ENCODE measurements at regions not wholly inside any gene's neighbourhood (a gene's known extent, or its start where the extent isn't known, plus 50 kb on each side); places are given as distances from the start of the nearest gene placed in this dataset.

DNA sequence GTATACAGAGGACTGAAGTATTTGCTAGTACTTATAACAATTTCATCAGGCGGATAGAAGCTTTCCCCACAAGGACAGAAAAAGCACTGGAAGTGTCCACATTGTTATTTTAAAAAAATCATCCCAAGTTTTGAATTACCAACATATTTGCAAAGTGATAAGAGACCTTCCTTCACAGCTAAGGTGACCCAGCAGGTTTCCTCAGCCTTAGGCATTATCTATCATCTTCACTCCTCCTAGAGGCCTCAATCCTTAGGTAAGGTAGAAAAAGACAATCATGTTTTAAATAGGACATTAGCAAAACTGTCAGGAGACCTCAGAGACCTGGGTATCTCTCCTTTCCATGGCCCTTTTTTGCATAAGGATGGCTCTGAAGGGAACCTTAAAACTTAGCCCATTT lies 72.5 kb upstream of the CHD6 start:
- no peaks in the 10 kb centered on the region for H3K79me2 ChIP-seq (ENCODE audit: insufficient read depth, low read length)
- ChIA-PET CTCF (ENCODE audit: low intra/inter-chr PET ratio, low total read pairs) (no interaction called here), POLR2A (no interaction called here)
- DNase-seq (ENCODE audit: low spot score) (no peak), ATAC-seq (no peak), FAIRE-seq (no peak)
- BruUV-seq (replicated peaks): no TSS peak
- no peaks in the 10 kb centered on the region for H4K20me1 ChIP-seq (ENCODE audit: insufficient read depth, low read length)
- H2AFZ ChIP-seq (ENCODE audit: low read length): no peak overlapping the region
- no peak overlapping the region for H3K4me3 ChIP-seq (replicated peaks in 1 of 3; ENCODE audit: insufficient read depth in 1 of 3, low read depth in 2 of 3, low read length in 3 of 3)
- H3K9ac ChIP-seq (ENCODE audit: insufficient read depth, low read depth, low read length): no peak overlapping the region
- H3K9me3 ChIP-seq (ENCODE audit: low read length): no peaks in the 10 kb centered on the region
- no peak overlapping the region for H3K4me2 ChIP-seq (ENCODE audit: low read depth, low read length)
- in situ Hi-C loops (cut with HindIII; ENCODE audit: extremely low pct_ligation_motif_present, low pct_unique_long_range_greater_than_20kb) (no loop called here), intact Hi-C loops (cut with micrococcal nuclease; ENCODE audit: unreplicated experiment) (loop anchor here (5.0 kb wide), 3 partner anchors 153 to 348 kb away; partner anchors contain the start of gene LPIN3)
- no peaks in the 10 kb centered on the region for H3K36me3 ChIP-seq (replicated peaks in 1 of 2; ENCODE audit: control insufficient read depth in 1 of 2, insufficient read depth in 2 of 2, low read length in 2 of 2)
- no peak overlapping the region for H3K27ac ChIP-seq (ENCODE audit: extremely low read length, insufficient read depth, low read length)
- TF ChIP-seq NCOA1 (CRISPR knock-in tag; IDR thresholded peaks at IDR 0.05) (no peak), NBN (conservative IDR thresholded peaks at IDR 0.05) (no peak), PTBP1 (IDR thresholded peaks at IDR 0.05; ENCODE audit: low read depth, low read length, poor library complexity, severe bottlenecking) (no peak), SAFB2 (CRISPR knock-in tag; IDR thresholded peaks at IDR 0.05; ENCODE audit: borderline replicate concordance, low read depth) (no peak), ZNF234 (CRISPR knock-in tag; conservative IDR thresholded peaks at IDR 0.05) (no peak)
- TF ChIP-seq, protein P1, sequence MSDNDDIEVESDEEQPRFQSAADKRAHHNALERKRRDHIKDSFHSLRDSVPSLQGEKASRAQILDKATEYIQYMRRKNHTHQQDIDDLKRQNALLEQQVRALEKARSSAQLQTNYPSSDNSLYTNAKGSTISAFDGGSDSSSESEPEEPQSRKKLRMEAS (IDR thresholded peaks at IDR 0.05): no peak
- H3K27me3 ChIP-seq (ENCODE audit: control insufficient read depth in 1 of 2, insufficient read depth in 2 of 2, low read length in 2 of 2): peaks cover 0 to 26% of the 10 kb centered on the region in 2 experiments; a peak in 3 of 5 replicates
- WGBS (ENCODE audit: low lambda C conversion rate): 100% methylated on average over 1 of the region's 1 CpG
- peaks cover 16% of the 10 kb centered on the region for H3K4me1 ChIP-seq (ENCODE audit: insufficient read depth, low read length)

GRCh38 chr20:41686961-41687360 lies 68.8 kb upstream of the CHD6 start:
- intact Hi-C loops (cut with micrococcal nuclease; ENCODE audit: unreplicated experiment): no loop called here
- Histone ChIP-seq H2AFZ (ENCODE audit: low read length) (no peak overlapping the region), H4K20me1 (ENCODE audit: insufficient read depth, low read length) (no peaks in the 10 kb centered on the region), H3K9me3 (ENCODE audit: low read length) (no peaks in the 10 kb centered on the region), H3K4me3 (replicated peaks in 1 of 3; ENCODE audit: insufficient read depth in 1 of 3, low read depth in 2 of 3, low read length in 3 of 3) (no peak overlapping the region), H3K27me3 (ENCODE audit: control insufficient read depth in 1 of 2, insufficient read depth in 2 of 2, low read length in 2 of 2) (peaks cover 0 to 19% of the 10 kb centered on the region in 2 experiments; a peak in 3 of 5 replicates), H3K9ac (ENCODE audit: insufficient read depth, low read depth, low read length) (no peak overlapping the region), H3K36me3 (replicated peaks in 1 of 2; ENCODE audit: control insufficient read depth in 1 of 2, insufficient read depth in 2 of 2, low read length in 2 of 2) (no peaks in the 10 kb centered on the region), H3K4me1 (ENCODE audit: insufficient read depth, low read length) (no peaks in the 10 kb centered on the region), H3K4me2 (ENCODE audit: low read depth, low read length) (no peak overlapping the region), H3K27ac (ENCODE audit: extremely low read length, insufficient read depth, low read length) (no peak overlapping the region), H3K79me2 (ENCODE audit: insufficient read depth, low read length) (no peaks in the 10 kb centered on the region)
- POLR2A ChIA-PET: no interaction called here
- CTCF ChIA-PET (ENCODE audit: low intra/inter-chr PET ratio, low total read pairs): no interaction called here
- WGBS (ENCODE audit: low lambda C conversion rate): 84% methylated on average over 6 of the region's 6 CpGs
- DNase-seq (ENCODE audit: low spot score) (no peak), ATAC-seq (no peak), FAIRE-seq (no peak)
- in situ Hi-C loops (cut with HindIII; ENCODE audit: extremely low pct_ligation_motif_present, low pct_unique_long_range_greater_than_20kb): no loop called here
- no TSS peak for BruUV-seq (replicated peaks)
- no peak for TF ChIP-seq HMGXB4 (CRISPR knock-in tag; IDR thresholded peaks at IDR 0.05; ENCODE audit: borderline replicate concordance in 1 of 2, low read depth in 1 of 2)
- TF ChIP-seq ZNF670 (CRISPR knock-in tag; IDR thresholded peaks at IDR 0.05; ENCODE audit: borderline replicate concordance): no peak
- no peak for TF ChIP-seq SMARCC2 (IDR thresholded peaks at IDR 0.05)
- no peak for TF ChIP-seq ZNF335 (CRISPR knock-in tag; IDR thresholded peaks at IDR 0.05)
- TF ChIP-seq STAT5B (CRISPR knock-in tag; IDR thresholded peaks at IDR 0.05): no peak
- TF ChIP-seq KLF6 (CRISPR knock-in tag; IDR thresholded peaks at IDR 0.05): no peak
- TF ChIP-seq MEF2D (CRISPR knock-in tag; IDR thresholded peaks at IDR 0.05): no peak
- TF ChIP-seq MAFK (conservative IDR thresholded peaks at IDR 0.05 in 1 of 2, IDR thresholded peaks at IDR 0.05 in 1 of 2; ENCODE audit: low read length in 2 of 2): 0 out of 4 replicates have a peak, but pooled peaks of 1 of the 2 experiments have one; percentile 3
- no peak for TF ChIP-seq POLR2AphosphoS2 (IDR thresholded peaks at IDR 0.05; ENCODE audit: low read depth, low read length)
- no peak for TF ChIP-seq ZFP1 (CRISPR knock-in tag; IDR thresholded peaks at IDR 0.05)
- TF ChIP-seq NR2C2 (CRISPR knock-in tag; IDR thresholded peaks at IDR 0.05; ENCODE audit: borderline replicate concordance): no peak
